Natural killer cell (primary cell): ENCODE measurements at regions not wholly inside any gene's neighbourhood (a gene's known extent, or its start where the extent isn't known, plus 50 kb on each side); places are given as distances from the start of the nearest gene placed in this dataset.

Source experiments
- ATAC-seq, 3 donors: fragments of 150-1000 bp in 2 of 3; fragments of 200-7000 bp in 1 of 3; cut with Tn5 transposase; 1 replicate in 1 of 3; 2 replicates in 2 of 3; pipeline ENCODE4 v1.10.0; 2021; ENCODE audit warnings: mild to moderate bottlenecking in 2 of 3, moderate library complexity in 2 of 3
- DNase-seq, 2 donors: peaks; one replicate each; pipeline versions ENCODE4 v3.0.0 to v3.0.0-alpha.2; 2013 to 2021; ENCODE audit warnings: mixed read lengths in 1 of 2
- H3K27ac ChIP-seq: one replicate; pipeline ENCODE4 v1.5.1; 2013; ENCODE audit warnings: mild to moderate bottlenecking, low read length
- H3K27me3 ChIP-seq: one replicate; pipeline ENCODE4 v1.6.1; 2013; ENCODE audit warnings: low read length; ENCODE audit not compliant: control insufficient read depth, insufficient read depth
- H3K36me3 ChIP-seq: one replicate; pipeline ENCODE4 v1.6.1; 2013; ENCODE audit warnings: low read length; ENCODE audit not compliant: control insufficient read depth, insufficient read depth
- H3K4me1 ChIP-seq: one replicate; pipeline ENCODE4 v1.6.1; 2013; ENCODE audit warnings: low read length; ENCODE audit not compliant: control insufficient read depth, insufficient read depth
- H3K4me3 ChIP-seq: one replicate; pipeline ENCODE4 v1.5.1; 2013; ENCODE audit warnings: low read length
- H3K9me3 ChIP-seq: one replicate; pipeline ENCODE4 v1.6.1; 2013; ENCODE audit warnings: low read length; ENCODE audit not compliant: control insufficient read depth, insufficient read depth
- H3K27ac Mint-ChIP-seq, 2 donors: one replicate each; pipeline ENCODE4 v1.8.0; 2022; ENCODE audit warnings: mild to moderate bottlenecking in 2 of 2, mixed read lengths in 2 of 2, moderate library complexity in 1 of 2
- H3K27me3 Mint-ChIP-seq, 2 donors: one replicate each; pipeline ENCODE4 v1.8.0; 2022; ENCODE audit warnings: low read depth in 2 of 2, mixed read lengths in 2 of 2
- H3K36me3 Mint-ChIP-seq: one replicate; pipeline ENCODE4 v1.8.0; 2022; ENCODE audit warnings: mixed read lengths
- H3K4me1 Mint-ChIP-seq, 2 donors: one replicate each; pipeline ENCODE4 v1.8.0; 2022; ENCODE audit warnings: mixed read lengths in 2 of 2
- H3K4me3 Mint-ChIP-seq: one replicate; pipeline ENCODE4 v1.8.0; 2022; ENCODE audit warnings: mild to moderate bottlenecking, moderate library complexity, mixed read lengths
- H3K9me3 Mint-ChIP-seq, 2 donors: one replicate each; pipeline ENCODE4 v1.8.0; 2022; ENCODE audit warnings: mixed read lengths in 2 of 2
- CTCF ChIP-seq: fragments of 200-600 bp; IDR thresholded peaks from one replicate; pipeline ENCODE4 v1.8.0; 2022; ENCODE audit warnings: antibody characterized with exemption
- WGBS: methylation state at CpG from one replicate; pipeline ENCODE4 v1.1.7; 2013; ENCODE audit warnings: missing lambda C conversion rate; ENCODE audit not compliant: insufficient coverage; 5-methylcytosine and 5-hydroxymethylcytosine counted together
- intact Hi-C: fragments of 100-400 bp; cut with micrococcal nuclease; formaldehyde crosslinking; loops from one replicate; pipeline ENCODE4 v1.14.2; 2022

- no peaks in the 10 kb centered on the region for H3K36me3 ChIP-seq
- Mint-ChIP-seq H3K4me1 (no peaks in the 10 kb centered on the region), H3K27ac (no peak overlapping the region)
Observed at GRCh38 chr19:27729332-27729731, 1483.6 kb downstream of the UQCRFS1 start.

GRCh38 chr19:27722625-27723024, 1490.3 kb downstream of the UQCRFS1 start:
- Mint-ChIP-seq H3K27ac (no peak overlapping the region), H3K9me3 (peaks cover 2 to 12% of the 10 kb centered on the region in 2 donors), H3K4me1 (no peaks in the 10 kb centered on the region), H3K27me3 (no peaks in the 10 kb centered on the region), H3K4me3 (no peak overlapping the region), H3K36me3 (peaks cover 30% of the 10 kb centered on the region)
- TF ChIP-seq CTCF, result no peak
- intact Hi-C loops, result no loop called here
- Histone ChIP-seq H3K9me3 (peaks cover 35% of the 10 kb centered on the region), H3K4me3 (no peak overlapping the region), H3K27ac (no peak overlapping the region), H3K27me3 (no peaks in the 10 kb centered on the region), H3K4me1 (no peaks in the 10 kb centered on the region), H3K36me3 (no peaks in the 10 kb centered on the region)
- DNase-seq (no peak), ATAC-seq (no peak)
- WGBS, result 89% methylated on average over 4 of the region's 4 CpGs

More at GRCh38 chr19:27729332-27729731, 1483.6 kb downstream of the UQCRFS1 start:
- Mint-ChIP-seq H3K4me3 (no peak overlapping the region), H3K36me3 (peaks cover 26% of the 10 kb centered on the region), H3K9me3 (peaks cover 0 to 3% of the 10 kb centered on the region in 2 donors), H3K27me3 (no peaks in the 10 kb centered on the region)
- Histone ChIP-seq H3K4me3 (no peak overlapping the region), H3K27me3 (no peaks in the 10 kb centered on the region), H3K4me1 (no peaks in the 10 kb centered on the region), H3K9me3 (peaks cover 10% of the 10 kb centered on the region), H3K27ac (no peak overlapping the region)
- no peak for TF ChIP-seq CTCF
- ATAC-seq (no peak), DNase-seq (no peak)
- 89% methylated on average over 2 of the region's 2 CpGs for WGBS
- intact Hi-C loops, result no loop called here

- Mint-ChIP-seq H3K36me3 (peaks cover 23% of the 10 kb centered on the region), H3K4me3 (no peak overlapping the region), H3K27ac (no peak overlapping the region), H3K9me3 (peaks cover 2 to 12% of the 10 kb centered on the region in 2 donors), H3K4me1 (no peaks in the 10 kb centered on the region), H3K27me3 (no peaks in the 10 kb centered on the region)
- TF ChIP-seq CTCF, result no peak
- Histone ChIP-seq H3K36me3 (no peaks in the 10 kb centered on the region), H3K27ac (no peak overlapping the region), H3K27me3 (no peaks in the 10 kb centered on the region), H3K4me3 (no peak overlapping the region), H3K9me3 (peaks cover 43% of the 10 kb centered on the region), H3K4me1 (no peaks in the 10 kb centered on the region)
- ATAC-seq, result no peak
- no peak for DNase-seq
- WGBS, result 82% methylated on average over 5 of the region's 5 CpGs
- intact Hi-C loops, result no loop called here
Observed at GRCh38 chr19:27720155-27720554, 1492.8 kb downstream of the UQCRFS1 start.

- Histone ChIP-seq H3K9me3 (peaks cover 43% of the 10 kb centered on the region), H3K4me3 (no peak overlapping the region), H3K27ac (no peak overlapping the region), H3K27me3 (no peaks in the 10 kb centered on the region), H3K36me3 (no peaks in the 10 kb centered on the region), H3K4me1 (no peaks in the 10 kb centered on the region)
- intact Hi-C loops, result no loop called here
- peaks cover 23% of the 10 kb centered on the region for H3K36me3 Mint-ChIP-seq
- DNase-seq (no peak), ATAC-seq (no peak)
- no peak overlapping the region for H3K4me3 Mint-ChIP-seq
- no peak overlapping the region for H3K27ac Mint-ChIP-seq
- H3K27me3 Mint-ChIP-seq, result no peaks in the 10 kb centered on the region
- H3K4me1 Mint-ChIP-seq, result no peaks in the 10 kb centered on the region
- no peak for TF ChIP-seq CTCF
- 81% methylated on average over 6 of the region's 6 CpGs for WGBS
- peaks cover 2 to 12% of the 10 kb centered on the region in 2 donors for H3K9me3 Mint-ChIP-seq
Observed at GRCh38 chr19:27719034-27719433, 1493.9 kb downstream of the UQCRFS1 start.
